MM.1S (cell line): ENCODE measurements at regions not wholly inside any gene's neighbourhood (a gene's known extent, or its start where the extent isn't known, plus 50 kb on each side); places are given as distances from the start of the nearest gene placed in this dataset.
"Not testable (repeated sequence)": the region's sequence is repeated elsewhere in the genome, so short reads cannot be mapped to it uniquely, and the experiment has no call there.

Source experiments
- EZH2 ChIP-seq: fragments of 300-600 bp; sonication (generic); optimal IDR thresholded peaks from 2 replicates; pipeline ENCODE3; 2017; ENCODE audit warnings: low read depth, mild to moderate bottlenecking, antibody characterized with exemption, low read length, mixed read lengths
- EZH2phosphoT487 ChIP-seq: fragments of 300-600 bp; sonication (generic); IDR thresholded peaks from 2 replicates; pipeline ENCODE4 v1.6.1; 2018; ENCODE audit warnings: antibody characterized with exemption, low read length
- TF ChIP-seq, protein P1 (sequence below): fragments of 300-600 bp; sonication (generic); IDR thresholded peaks from 2 replicates; pipeline ENCODE4 v1.5.1; 2016; ENCODE audit warnings: antibody characterized with exemption, low read length, mixed read lengths

GRCh38 chr6:27018401-27018800 is 229.1 kb upstream of the PRSS16 start:
- TF ChIP-seq, protein P1, sequence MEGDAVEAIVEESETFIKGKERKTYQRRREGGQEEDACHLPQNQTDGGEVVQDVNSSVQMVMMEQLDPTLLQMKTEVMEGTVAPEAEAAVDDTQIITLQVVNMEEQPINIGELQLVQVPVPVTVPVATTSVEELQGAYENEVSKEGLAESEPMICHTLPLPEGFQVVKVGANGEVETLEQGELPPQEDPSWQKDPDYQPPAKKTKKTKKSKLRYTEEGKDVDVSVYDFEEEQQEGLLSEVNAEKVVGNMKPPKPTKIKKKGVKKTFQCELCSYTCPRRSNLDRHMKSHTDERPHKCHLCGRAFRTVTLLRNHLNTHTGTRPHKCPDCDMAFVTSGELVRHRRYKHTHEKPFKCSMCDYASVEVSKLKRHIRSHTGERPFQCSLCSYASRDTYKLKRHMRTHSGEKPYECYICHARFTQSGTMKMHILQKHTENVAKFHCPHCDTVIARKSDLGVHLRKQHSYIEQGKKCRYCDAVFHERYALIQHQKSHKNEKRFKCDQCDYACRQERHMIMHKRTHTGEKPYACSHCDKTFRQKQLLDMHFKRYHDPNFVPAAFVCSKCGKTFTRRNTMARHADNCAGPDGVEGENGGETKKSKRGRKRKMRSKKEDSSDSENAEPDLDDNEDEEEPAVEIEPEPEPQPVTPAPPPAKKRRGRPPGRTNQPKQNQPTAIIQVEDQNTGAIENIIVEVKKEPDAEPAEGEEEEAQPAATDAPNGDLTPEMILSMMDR: not testable (repeated sequence)
- TF ChIP-seq EZH2, EZH2phosphoT487: not testable (repeated sequence)
